RPMI8226 (cell line): ENCODE measurements at regions not wholly inside any gene's neighbourhood (a gene's known extent, or its start where the extent isn't known, plus 50 kb on each side); places are given as distances from the start of the nearest gene placed in this dataset.

Experiments used
- DNase-seq: peaks from one replicate; pipeline ENCODE4 v3.0.0-alpha.2; 2015

DNA sequence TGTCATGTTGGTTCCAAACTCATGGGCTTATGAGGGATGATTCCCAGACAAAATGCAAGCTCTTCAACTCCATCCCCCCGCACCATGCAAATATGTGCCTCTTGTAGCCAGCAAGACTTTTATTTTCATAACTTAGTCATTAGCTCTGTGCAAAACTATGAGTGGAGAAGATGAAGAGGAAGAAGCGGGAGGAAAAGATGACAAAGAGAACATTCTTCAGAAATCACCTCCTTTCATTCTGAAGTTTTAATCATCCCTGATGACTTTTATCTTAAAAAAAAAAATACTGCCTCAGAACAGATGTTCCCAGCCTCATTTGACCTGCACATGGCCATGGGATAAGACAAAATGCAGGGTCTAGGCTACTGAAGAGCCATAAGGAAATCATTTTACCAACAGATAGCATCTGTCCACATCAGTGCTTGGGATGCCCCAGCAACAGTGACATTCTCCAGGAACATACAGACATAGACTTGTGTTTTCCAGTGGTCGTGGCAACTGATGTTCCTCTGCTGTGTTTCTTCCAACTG is 145.5 kb downstream of the WNT5A start:
- no peak for DNase-seq

DNA sequence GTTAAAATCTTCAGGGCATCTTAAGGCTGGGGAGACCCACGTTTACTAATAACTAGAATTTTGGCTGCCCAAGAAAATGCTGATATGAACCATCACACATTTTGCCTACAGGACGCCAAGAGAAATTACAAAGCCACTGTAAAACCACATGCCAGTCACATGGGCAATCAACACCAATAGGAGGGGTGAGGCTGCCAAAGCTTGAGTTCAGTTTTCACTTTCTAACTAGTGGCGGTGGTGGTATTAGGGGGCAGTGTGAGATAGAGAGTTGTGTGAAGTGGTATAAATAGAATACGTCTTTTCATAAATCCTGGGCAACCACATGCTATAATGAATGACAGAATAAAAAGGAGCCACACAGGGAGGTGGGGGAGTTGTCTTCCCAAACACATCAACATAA is 147.3 kb downstream of the WNT5A start:
- DNase-seq = no peak

DNA sequence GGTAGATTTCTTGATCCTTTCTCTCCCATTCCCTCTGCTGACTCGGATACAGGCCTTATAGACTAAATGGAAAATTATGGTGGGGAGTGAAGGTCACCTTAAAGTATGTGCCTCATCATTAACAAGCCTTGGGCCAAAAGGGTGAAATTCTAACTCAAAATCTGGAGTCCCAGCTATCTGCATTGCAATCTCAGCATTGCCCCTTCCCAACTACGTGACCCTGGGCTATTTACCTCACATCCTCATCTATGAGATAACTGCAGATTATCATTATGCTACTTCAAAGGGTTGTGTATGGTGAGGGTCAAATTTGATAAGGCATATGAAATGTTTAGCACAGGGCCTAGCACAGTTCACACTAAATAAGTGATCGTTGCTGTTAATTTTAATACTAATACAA is 147.7 kb downstream of the WNT5A start:
- DNase-seq = no peak

DNA sequence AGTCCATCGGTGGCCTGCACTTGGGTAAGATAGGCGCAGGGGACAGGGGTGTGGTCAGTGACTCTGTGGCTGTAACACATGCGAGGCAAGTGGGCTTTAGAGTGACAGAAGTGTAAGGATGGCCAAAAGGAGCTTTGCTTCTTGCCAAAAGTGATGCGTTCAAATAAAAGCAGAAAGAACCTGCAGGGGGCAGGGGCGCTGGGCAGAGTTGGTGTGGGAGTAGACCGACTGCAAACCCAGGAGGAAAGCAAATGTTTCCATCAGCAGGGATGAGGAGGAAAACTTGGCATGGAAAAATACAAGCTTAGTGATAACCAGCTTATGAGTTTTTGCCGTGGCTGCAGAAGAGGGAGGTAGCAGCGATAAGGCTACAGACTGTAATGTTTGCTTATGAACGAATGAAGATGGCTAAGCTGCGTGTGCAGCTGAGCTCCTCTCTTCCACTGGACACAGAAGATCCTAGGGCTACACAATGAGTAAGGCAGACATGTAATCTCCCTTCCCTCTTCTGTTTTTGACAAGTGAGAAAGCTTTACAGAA is 149.4 kb downstream of the WNT5A start:
- no peak for DNase-seq

DNA sequence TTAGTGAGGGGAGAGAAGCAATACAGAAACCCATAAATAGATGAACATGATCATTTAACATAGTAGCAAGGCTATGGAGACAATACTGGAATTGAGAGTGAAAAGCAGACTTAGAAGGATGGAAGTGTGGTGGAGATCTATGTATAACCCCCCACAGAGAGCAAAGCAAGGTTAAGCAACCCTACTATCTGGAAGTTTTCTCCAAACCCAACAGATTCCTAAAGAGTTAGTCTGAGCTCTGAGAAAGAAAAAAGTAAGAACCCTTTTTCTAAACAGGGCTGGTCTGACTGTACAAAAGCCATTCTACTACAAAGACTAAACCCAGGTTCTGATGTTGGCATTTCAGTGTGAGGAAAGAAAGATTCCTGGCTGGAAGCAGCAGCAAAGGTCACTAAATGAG is 153.2 kb downstream of the WNT5A start:
- DNase-seq = no peak

DNA sequence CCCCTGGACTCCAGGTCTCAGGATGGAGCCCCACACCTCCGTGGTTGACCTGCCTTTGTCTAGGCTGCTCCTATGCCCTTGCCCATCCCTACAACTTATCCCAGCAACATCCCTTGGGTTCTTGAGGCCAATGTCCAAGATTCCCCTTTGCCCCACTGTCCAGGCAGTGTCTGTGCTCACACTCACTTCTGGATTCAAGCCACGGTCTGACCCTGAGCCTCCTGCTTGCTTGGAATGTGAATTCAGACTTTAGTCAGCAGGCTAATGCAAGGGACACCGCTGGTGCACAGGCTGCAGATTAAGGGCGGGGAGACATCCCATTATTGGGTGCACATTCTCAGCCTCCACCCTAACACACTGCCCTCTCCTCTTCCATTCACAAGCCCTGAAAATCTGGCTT is 154.1 kb downstream of the WNT5A start:
- DNase-seq = no peak

DNA sequence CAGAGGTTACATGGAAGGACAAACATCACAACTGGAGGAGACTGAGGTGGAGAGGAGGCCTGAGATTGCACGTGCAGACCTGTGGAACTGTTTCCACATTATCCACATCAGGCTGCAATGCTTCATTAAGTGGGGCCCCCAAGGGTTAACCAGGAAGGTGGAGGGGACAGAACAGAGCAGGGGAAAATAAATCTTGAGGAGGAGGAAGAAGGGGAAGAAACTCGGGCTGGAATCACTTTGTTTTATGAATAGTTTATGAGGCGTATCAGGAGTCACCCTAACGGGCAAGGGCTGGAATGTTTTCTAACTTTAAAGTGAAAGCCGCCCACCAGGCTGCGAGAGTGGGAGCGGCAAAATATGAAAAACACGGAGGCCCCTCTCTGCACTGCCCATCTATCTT is 154.9 kb downstream of the WNT5A start:
- no peak for DNase-seq

DNA sequence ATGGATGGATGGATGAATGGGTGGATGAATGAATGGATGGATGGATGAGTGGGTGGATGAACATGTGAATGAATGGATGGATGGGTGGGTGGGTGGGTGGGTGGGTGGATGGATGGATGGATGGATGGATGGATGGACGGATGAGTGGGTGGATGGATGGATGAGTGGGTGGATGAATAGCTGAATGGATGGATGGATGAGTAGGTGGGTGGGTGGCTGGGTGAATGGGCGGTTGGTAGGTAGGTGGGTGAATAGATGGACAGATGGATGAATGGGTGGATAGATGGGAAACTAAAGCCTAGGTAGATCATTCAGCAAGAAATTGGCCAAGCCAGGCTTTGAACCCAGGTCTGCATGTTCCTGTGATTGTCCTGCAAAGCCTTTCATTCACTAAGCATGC is 155.6 kb downstream of the WNT5A start:
- no peak for DNase-seq

DNA sequence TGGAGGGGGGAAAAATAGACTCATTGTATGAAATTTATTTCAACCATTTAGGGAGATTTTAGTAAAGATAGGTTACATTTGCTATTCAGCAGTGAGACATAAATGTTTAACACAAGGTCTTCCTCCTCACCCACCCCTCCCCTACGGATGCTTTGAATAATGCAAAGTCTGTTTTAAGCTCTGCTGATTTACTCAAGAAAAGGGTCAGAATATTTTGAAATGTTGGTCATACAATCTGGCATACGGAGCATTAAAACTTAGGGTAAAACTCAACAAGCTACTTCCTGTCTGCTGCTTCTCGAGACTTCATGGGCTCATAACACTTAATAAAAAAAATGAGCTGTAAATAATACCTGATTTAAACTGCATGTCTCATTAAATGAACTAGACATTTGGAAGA is 156.3 kb downstream of the WNT5A start:
- no peak for DNase-seq

DNA sequence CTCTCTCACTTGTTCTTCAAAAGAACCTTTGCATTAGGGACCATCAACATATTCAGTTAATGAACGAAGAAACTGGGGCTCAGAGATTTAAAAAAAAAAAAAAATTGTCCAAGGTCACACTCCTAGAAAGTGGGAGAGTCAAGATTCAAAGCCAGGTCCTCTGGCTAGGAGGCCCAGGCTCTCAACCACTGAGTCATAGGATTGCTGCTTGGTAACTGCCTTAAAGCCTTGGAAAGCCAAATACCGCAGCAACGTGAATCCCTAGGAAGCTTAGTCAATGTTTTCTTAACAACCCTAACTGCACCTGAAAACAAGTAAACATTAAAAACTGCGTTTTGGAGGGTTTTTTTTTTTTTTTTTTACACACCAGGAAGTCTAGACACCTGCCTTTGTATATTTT is 156.8 kb downstream of the WNT5A start:
- DNase-seq = no peak

DNA sequence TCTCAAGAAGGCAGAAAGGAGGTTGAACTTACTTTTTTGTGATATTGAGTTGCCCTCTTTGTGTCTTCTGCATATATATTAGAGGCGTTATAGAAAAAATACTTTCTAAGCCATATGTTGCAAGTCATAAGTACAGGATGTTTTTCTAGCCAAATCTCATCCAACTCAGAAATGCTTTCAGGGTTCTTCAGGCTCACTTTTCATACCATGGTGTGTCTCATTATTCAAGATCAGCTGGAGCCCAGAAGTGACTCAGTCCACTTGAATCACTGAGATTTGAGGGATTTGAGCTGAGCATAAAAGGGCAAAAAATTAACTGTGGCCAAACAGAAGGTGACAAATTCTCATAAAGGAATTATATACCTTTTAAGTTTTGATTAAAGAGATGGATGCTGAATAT is 157.3 kb downstream of the WNT5A start:
- DNase-seq = no peak

DNA sequence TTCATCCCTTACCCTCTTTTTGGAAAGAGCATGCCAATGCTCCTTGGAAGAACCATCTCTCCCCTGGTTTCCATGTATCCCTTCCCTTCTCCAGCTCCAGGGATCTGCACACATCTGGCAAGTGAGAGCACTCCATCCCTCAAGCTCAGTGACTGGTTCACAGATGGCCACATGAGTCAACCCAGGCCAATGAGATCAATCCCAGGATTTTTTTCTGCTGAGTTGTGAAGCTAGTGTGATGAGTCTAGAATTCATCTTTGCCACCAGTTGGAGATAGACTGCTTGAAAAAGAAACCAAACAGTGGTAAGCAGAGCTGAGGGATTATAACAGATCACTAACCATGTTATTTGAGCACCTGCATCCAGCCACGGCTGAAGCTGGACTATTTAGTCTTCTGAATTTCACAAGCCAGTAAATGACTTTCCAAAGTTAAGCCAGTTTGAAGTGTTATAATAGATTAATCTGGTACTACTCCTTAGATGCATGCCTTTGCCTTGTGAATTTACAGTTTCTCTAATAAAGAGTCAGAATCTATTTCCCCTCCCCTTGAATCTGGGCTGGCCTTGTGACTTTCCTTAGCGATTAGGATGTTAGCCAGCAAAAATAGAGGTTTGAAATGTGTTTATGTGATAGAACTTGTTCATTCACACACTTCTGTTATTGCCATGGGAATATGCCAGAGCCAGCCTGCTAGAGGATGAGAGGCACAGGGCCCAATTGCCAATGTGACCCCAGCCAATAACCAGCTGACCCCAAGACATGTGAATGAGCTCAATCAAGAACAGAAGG is 159.8 kb downstream of the WNT5A start:
- no peak for DNase-seq

DNA sequence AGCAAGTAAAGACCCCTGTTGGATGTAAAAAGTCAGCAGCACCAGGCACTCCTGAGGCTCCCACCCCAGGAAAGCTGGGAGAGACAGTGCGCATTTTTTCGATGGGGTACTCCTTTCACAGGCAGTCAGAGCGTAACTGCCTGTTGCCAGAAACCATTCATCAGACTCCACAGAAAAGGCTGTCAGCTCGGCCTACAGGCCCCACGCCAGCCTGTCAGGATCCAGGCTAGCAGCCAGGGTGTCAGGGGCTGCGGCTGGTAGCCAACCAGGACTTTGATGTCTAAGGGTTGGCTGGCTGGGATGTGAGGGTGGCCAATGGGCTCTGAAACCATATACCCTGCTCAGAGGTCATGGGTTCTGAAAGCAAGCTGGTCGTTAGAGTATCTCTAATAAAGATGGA is 164.5 kb downstream of the WNT5A start:
- no peak for DNase-seq

DNA sequence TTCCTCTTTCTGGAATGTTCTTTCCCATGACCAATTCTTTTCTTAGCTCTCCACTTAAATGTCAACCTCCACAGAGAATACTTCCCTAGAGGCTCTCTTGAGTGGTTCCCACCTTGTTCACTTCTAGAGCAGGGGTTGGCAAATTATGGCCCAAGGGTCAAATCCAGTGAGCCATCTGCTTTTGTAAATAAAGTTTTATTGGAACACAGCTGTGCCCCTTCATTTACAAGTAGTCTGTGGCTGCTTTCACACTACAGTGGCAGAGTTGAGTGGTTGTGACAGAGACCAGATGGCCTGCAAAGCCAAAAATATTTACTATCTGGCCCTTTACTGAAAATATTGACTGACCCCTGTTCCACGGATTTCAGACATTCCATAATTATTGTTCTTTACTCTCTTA is 166.2 kb downstream of the WNT5A start:
- DNase-seq = no peak

DNA sequence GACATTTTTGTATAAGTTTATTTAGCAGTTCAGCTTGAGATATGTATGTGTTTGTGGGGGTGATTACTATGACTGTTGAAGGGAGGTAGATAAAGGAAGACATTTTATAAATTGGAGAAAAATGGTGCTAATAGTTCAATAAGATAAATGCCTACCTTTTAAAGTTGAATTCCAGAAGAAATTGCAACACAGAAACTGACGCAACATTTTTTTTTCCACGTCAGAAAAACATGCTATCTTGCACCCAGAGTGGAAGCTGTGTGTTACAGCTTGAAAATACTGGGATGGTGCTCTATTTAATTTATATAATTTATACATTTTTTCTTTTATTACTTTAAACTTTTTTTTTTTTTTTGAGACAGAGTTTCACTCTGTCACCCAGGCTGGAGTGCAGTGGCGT is 171.7 kb downstream of the WNT5A start:
- no peak for DNase-seq

DNA sequence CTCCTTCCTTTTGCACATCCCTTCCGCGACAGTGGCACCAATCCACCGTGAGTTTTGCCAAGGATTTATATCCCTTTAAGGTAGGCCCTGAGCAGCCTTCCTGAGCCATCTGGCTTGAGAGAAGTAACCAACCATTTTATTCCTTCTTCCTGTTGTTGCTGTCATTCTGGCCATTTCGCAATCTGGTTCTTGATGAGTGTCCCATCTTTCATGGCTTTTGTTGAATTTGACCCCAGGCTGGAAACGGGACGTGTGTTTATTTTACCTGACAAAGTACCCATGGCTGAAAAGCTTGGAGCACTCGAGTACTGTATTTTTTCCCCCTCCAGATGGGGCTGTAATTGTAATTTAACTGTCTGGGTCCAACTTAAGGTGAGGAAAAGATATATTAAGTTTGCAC is 173.4 kb downstream of the WNT5A start:
- no peak for DNase-seq

DNA sequence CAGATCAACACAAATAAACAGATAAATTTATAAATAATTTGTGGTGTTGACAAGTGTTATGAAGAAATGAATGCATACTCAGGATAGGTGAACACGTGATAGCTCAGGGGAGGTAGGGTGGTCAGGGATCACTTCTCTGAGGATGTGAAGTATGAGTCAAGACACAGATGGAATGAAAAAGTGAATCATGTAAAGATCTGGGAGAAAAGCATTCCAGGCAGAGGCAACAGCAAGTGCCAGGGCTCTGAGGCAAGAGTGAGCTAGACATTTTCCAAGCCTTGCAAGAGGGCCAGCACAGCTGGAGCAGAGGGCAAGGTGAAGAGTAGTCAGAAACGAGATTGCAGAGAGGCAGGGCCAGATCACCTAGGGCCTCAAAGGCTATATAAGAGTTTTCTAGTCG is 177.8 kb downstream of the WNT5A start:
- no peak for DNase-seq

DNA sequence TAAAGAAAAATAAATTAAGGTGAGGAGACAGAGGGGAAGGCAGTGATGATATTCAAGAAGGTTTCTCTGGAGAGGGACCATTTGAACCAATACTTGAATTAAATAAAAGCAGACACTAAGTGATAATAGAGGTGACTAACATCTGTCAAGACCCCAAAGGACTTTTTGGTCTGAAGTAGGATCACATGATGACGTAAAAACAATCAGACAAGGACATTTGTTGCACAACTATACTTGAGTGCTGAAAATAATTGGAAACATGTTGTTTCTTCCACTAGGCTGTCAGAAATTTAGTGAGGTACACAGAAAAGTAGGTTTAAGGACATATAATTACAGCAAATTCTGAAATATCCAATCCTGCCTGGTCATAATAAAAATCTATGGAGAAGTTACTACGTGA is 179.5 kb downstream of the WNT5A start:
- DNase-seq = no peak

DNA sequence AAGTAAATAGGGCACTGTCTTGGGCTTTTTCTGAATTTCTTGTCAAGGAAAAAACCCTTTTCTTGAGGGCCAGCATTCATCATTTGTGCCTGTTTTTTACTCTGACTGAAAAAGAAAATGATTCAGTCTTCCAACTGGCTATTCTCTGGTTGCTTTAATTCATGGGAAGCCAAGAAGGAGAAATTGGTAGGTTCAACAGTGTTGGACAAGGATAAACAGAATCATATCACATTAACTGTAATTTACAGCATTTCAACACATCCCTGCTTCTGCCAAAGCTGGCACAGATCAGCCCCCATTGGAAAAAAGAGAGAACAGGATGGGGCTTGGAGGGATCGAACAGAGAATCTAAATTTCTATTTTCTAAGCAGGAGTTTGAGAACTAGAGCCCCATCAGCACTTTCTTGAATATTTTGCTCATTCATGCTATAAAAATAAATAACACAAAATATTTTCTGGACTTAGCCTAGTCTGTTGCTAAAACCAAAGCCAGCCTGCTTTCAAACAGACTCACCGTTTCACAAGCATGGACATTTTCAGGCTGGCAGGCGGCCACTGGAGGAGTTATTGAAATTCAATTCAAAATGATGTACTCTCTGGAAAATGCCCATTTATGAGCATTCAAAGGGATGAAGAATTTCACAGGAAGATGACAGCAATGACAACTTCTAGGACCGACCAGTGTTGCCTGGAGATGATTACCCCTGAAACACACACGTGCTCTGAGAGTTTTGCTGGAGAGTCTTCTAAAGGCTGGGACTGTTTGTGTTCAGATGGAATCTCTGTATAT is 181.2 kb downstream of the WNT5A start:
- no peak for DNase-seq

DNA sequence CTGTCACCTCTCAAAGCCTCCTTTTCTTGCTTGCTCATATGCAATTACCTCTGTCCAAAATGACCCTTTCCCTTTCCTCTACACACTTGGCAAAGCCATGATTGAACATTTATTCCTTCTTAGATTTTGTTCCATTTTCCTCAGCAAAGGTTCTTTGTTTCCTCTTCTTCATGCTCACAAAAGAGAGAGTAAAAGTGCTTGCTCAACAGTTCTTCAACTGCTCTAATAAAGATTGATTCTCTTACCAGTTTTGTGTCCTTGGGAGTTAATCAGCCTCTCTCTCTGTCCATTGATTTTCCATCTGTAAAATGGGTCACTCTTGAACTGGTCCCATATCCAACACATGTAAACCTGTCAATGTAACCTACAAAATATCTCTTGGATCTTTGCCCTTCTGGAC is 186.4 kb downstream of the WNT5A start:
- no peak for DNase-seq

DNA sequence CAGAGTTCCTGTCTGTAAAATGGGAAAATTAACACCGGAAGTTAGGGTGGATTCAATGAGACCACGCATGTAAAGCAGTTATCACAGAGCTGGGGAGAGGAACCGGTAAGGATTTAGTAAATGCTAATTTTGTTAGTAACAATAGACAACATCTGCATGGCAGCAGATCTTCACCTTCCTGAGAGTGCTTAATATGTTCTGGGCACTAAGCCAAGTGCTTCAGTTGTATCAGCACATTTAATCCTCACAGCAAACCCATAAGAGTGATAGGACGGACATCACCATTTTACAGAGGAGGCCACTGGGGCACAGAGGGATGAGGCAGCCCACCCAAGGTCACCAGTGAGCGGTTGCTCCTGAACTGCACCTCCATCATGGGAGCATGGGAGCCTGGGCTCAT is 189.4 kb downstream of the WNT5A start:
- DNase-seq = peak; percentile 31

DNA sequence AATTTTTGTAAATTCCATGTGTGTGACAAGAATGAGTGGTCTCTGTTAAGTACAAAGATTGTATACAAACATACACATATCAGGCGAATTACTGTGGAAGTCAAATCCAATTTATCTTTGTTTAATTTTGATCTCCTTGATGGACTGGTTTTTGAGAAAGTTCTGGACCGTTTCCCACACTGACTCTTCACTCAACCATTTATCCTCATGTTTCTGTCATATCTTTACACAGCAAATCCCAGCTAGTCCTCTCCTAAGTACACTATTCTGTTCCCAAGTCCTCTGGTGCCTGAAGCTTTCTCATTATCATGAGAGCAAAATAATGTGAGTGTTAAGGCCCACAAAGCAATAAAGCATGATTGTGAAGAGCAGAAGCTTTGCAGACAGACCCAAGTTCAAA is 189.9 kb downstream of the WNT5A start:
- no peak for DNase-seq

DNA sequence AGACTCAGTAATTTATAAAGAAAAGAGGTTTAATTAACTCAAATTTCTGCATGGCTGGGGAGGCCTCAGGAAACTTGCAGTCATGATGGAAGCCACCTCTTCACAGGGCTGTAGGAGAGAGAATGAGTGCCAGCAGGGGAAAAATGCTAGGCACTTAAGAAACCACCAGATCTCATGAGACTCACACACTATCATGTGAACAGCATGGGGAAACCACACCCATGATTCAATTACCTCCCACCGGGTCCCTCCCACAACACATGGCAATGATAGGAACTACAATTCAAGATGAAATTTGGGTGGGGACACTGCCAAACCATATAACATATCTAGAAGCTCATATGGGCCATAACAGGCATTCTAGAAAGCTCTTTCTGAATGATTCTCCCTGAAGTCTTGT is 190.3 kb downstream of the WNT5A start:
- no peak for DNase-seq

DNA sequence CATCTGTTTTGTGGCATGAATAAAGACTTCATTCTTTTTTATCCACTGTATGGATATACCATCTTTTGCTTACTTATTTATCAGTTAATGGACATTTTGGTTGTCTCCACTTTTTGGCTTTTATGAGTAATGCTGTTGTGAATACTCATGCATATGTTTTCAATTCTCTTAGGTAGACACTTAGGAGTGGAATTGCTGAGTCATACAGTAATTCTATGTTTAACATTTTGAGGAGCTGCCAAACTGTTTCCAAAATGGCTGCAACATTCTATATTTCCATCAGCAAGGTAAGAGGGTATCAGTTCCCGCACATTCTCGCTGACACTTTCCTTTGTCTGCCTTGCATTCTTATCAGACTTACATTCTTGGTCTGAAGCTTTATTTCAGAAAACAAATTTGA is 191.1 kb downstream of the WNT5A start:
- peak; percentile 3 for DNase-seq
